ENCODE measurements at regions not wholly inside any gene's neighbourhood (a gene's known extent, or its start where the extent isn't known, plus 50 kb on each side); places are given as distances from the start of the nearest gene placed in this dataset.
A peak's percentile ranks its signal among the peaks of the same experiment; 100 is the strongest.

GRCh38 chr2:238970553-238971081 lies 122.7 kb downstream of the TWIST2 start:
- TF ChIP-seq, protein P1, sequence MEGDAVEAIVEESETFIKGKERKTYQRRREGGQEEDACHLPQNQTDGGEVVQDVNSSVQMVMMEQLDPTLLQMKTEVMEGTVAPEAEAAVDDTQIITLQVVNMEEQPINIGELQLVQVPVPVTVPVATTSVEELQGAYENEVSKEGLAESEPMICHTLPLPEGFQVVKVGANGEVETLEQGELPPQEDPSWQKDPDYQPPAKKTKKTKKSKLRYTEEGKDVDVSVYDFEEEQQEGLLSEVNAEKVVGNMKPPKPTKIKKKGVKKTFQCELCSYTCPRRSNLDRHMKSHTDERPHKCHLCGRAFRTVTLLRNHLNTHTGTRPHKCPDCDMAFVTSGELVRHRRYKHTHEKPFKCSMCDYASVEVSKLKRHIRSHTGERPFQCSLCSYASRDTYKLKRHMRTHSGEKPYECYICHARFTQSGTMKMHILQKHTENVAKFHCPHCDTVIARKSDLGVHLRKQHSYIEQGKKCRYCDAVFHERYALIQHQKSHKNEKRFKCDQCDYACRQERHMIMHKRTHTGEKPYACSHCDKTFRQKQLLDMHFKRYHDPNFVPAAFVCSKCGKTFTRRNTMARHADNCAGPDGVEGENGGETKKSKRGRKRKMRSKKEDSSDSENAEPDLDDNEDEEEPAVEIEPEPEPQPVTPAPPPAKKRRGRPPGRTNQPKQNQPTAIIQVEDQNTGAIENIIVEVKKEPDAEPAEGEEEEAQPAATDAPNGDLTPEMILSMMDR (IDR thresholded peaks at IDR 0.05), result peak; percentile 98
- no peak for TF ChIP-seq EZH2 (IDR thresholded peaks at IDR 0.05)
- TF ChIP-seq EZH2phosphoT487 (IDR thresholded peaks at IDR 0.05), result no peak

Measured in neural progenitor cell (in vitro differentiated cells).